Stimulated activated naive B cell treated with anti-CD40 and anti-IgM and Interleukin-4, amounts not matched to agents 10 μg/mL and 1 μg/mL and 100 μg/mL, for 72 hours (primary cell): ENCODE measurements at regions not wholly inside any gene's neighbourhood (a gene's known extent, or its start where the extent isn't known, plus 50 kb on each side); places are given as distances from the start of the nearest gene placed in this dataset.
A peak's percentile ranks its signal among the peaks of the same experiment; 100 is the strongest.

Experiments used
- ATAC-seq, 2 donors: fragments of 150-1000 bp; cut with Tn5 transposase; replicated peaks; 2 replicates each; pipeline ENCODE4 v1.10.0; 2021; ENCODE audit warnings: moderate library complexity in 1 of 2
- DNase-seq: peaks from one replicate; pipeline ENCODE4 v3.0.0; 2021
- H3K27ac Mint-ChIP-seq: one replicate; pipeline ENCODE4 v1.8.0; 2022; ENCODE audit warnings: mild to moderate bottlenecking, mixed read lengths
- H3K27me3 Mint-ChIP-seq, 2 donors: one replicate each; pipeline ENCODE4 v1.8.0; 2022; ENCODE audit warnings: mixed read lengths in 2 of 2
- H3K36me3 Mint-ChIP-seq, 2 donors: one replicate each; pipeline ENCODE4 v1.8.0; 2022; ENCODE audit warnings: mixed read lengths in 2 of 2, mild to moderate bottlenecking in 1 of 2
- H3K4me1 Mint-ChIP-seq, 2 donors: one replicate each; pipeline ENCODE4 v1.8.0; 2022; ENCODE audit warnings: mixed read lengths in 2 of 2, mild to moderate bottlenecking in 1 of 2
- H3K4me3 Mint-ChIP-seq, 2 donors: one replicate each; pipeline ENCODE4 v1.8.0; 2022; ENCODE audit warnings: mild to moderate bottlenecking in 2 of 2, mixed read lengths in 2 of 2, moderate library complexity in 1 of 2
- H3K9me3 Mint-ChIP-seq, 2 donors: one replicate each; pipeline ENCODE4 v1.8.0; 2022; ENCODE audit warnings: mixed read lengths in 2 of 2, mild to moderate bottlenecking in 1 of 2

DNA sequence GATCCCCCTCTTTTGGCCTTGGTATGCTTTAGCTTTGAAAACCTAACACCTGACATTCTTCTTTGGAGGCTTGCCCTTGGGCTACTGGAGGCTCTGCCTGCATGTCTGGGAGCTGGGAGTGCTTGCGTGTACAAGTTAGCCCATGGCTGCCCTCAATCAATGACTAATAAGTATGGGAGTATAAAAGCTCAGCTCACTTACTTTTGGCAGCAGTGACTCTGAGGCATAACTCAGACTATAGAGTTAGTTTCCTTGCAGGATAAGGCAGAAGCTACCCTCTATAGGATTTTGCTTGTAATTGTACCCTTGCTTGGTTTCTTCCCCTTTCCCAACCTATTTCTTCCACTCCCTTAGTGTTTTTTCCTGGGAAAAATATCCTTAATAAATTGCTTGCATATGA, 247.9 kb downstream of the PPP1R2C start:
- no peaks in the 10 kb centered on the region for H3K4me1 Mint-ChIP-seq
- H3K4me3 Mint-ChIP-seq = no peak overlapping the region
- H3K27me3 Mint-ChIP-seq = no peaks in the 10 kb centered on the region
- H3K27ac Mint-ChIP-seq = no peak overlapping the region
- no peaks in the 10 kb centered on the region for H3K9me3 Mint-ChIP-seq
- no peaks in the 10 kb centered on the region for H3K36me3 Mint-ChIP-seq
- ATAC-seq (no peak), DNase-seq (no peak)

GRCh38 chrX:42524379-42524778, 253.6 kb downstream of the PPP1R2C start:
- Mint-ChIP-seq H3K9me3 (no peaks in the 10 kb centered on the region), H3K4me1 (no peaks in the 10 kb centered on the region), H3K27me3 (no peaks in the 10 kb centered on the region), H3K36me3 (no peaks in the 10 kb centered on the region), H3K27ac (no peak overlapping the region), H3K4me3 (no peak overlapping the region)
- no peak for DNase-seq
- no peak for ATAC-seq

- Mint-ChIP-seq H3K27ac (no peak overlapping the region), H3K4me1 (no peaks in the 10 kb centered on the region), H3K36me3 (no peaks in the 10 kb centered on the region), H3K9me3 (no peaks in the 10 kb centered on the region), H3K27me3 (no peaks in the 10 kb centered on the region), H3K4me3 (no peak overlapping the region)
- DNase-seq (no peak), ATAC-seq (no peak)
Measured at GRCh38 chrX:42519666-42520231, 258.2 kb downstream of the PPP1R2C start.

GRCh38 chrX:42515939-42516338, 262.0 kb downstream of the PPP1R2C start:
- Mint-ChIP-seq H3K4me3 (no peak overlapping the region), H3K4me1 (no peaks in the 10 kb centered on the region), H3K27ac (no peak overlapping the region), H3K9me3 (peaks cover 0 to 2% of the 10 kb centered on the region in 2 donors), H3K27me3 (no peaks in the 10 kb centered on the region), H3K36me3 (no peaks in the 10 kb centered on the region)
- no peak for ATAC-seq
- no peak for DNase-seq

- H3K27ac Mint-ChIP-seq = no peak overlapping the region
- peaks cover 6 to 8% of the 10 kb centered on the region in 2 donors for H3K36me3 Mint-ChIP-seq
- no peak overlapping the region for H3K4me3 Mint-ChIP-seq
- peaks cover 2 to 10% of the 10 kb centered on the region in 2 donors for H3K4me1 Mint-ChIP-seq
- ATAC-seq (no peak), DNase-seq (no peak)
- peaks cover 0 to 4% of the 10 kb centered on the region in 2 donors for H3K27me3 Mint-ChIP-seq
- peaks cover 11 to 15% of the 10 kb centered on the region in 2 donors for H3K9me3 Mint-ChIP-seq
Measured at GRCh38 chrX:42505016-42505415, 272.9 kb downstream of the PPP1R2C start.

- H3K9me3 Mint-ChIP-seq = no peaks in the 10 kb centered on the region
- H3K27ac Mint-ChIP-seq = no peak overlapping the region
- peaks cover 0 to 5% of the 10 kb centered on the region in 2 donors for H3K27me3 Mint-ChIP-seq
- peaks cover 3 to 25% of the 10 kb centered on the region in 2 donors for H3K4me1 Mint-ChIP-seq
- no peak overlapping the region for H3K4me3 Mint-ChIP-seq
- DNase-seq (no peak), ATAC-seq (peak in 1 of 2 donors; percentile 16)
- peaks cover 0 to 1% of the 10 kb centered on the region in 2 donors for H3K36me3 Mint-ChIP-seq
Measured at GRCh38 chrX:42499620-42500019, 278.3 kb downstream of the PPP1R2C start.

DNA sequence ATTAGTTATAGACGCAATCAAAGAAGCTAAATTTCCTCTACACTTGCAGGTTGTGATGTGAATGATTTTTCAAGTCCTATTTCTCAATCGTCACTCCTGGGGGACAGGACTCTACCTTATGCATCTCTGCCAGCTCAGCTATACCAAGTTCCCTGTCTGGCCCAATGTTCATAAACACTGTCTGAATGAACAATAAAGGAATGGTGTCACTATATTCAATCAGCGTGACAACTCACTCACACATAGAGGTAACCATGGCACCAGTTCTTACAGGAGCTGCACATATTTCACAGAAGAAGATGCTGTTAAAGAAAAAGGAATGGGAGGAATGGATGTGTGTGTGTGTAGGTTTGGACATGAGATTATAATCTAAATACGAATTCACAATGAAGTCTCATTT, 280.6 kb downstream of the PPP1R2C start:
- DNase-seq = no peak
- Mint-ChIP-seq H3K9me3 (no peaks in the 10 kb centered on the region), H3K4me1 (peaks cover 8 to 26% of the 10 kb centered on the region in 2 donors), H3K27ac (no peak overlapping the region), H3K36me3 (peaks cover 0 to 1% of the 10 kb centered on the region in 2 donors), H3K4me3 (no peak overlapping the region), H3K27me3 (peaks cover 0 to 8% of the 10 kb centered on the region in 2 donors)
- no peak for ATAC-seq

DNA sequence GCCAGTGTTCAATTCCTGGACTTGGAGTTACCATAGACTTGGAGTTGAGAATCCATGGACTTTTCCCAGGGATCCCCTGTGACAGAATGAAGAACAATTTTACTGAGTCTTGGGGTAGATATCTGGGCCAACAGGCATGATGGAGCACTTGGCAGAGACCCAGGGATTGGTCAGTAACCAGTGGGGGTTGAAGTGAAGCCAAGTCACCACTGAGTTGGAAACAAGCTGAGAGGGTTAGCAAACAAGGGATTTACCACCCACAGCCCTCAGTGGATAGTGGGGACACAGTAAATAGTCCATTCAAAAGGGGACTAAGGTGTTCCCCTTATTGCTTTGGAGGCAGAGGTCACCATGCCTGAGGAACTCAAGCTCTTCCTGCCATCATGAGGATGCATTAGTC, 281.7 kb downstream of the PPP1R2C start:
- H3K9me3 Mint-ChIP-seq = no peaks in the 10 kb centered on the region
- H3K4me1 Mint-ChIP-seq = peaks cover 14 to 32% of the 10 kb centered on the region in 2 donors
- peaks cover 0 to 1% of the 10 kb centered on the region in 2 donors for H3K36me3 Mint-ChIP-seq
- ATAC-seq = no peak
- no peak overlapping the region for H3K27ac Mint-ChIP-seq
- DNase-seq = no peak
- H3K27me3 Mint-ChIP-seq = peaks cover 0 to 4% of the 10 kb centered on the region in 2 donors
- no peak overlapping the region for H3K4me3 Mint-ChIP-seq

- Mint-ChIP-seq H3K36me3 (peaks cover 0 to 1% of the 10 kb centered on the region in 2 donors), H3K27me3 (peaks cover 0 to 4% of the 10 kb centered on the region in 2 donors), H3K9me3 (no peaks in the 10 kb centered on the region), H3K4me3 (no peak overlapping the region), H3K4me1 (peaks cover 18 to 38% of the 10 kb centered on the region in 2 donors), H3K27ac (no peak overlapping the region)
- ATAC-seq (no peak), DNase-seq (no peak)
Measured at GRCh38 chrX:42495139-42495538, 282.8 kb downstream of the PPP1R2C start.

DNA sequence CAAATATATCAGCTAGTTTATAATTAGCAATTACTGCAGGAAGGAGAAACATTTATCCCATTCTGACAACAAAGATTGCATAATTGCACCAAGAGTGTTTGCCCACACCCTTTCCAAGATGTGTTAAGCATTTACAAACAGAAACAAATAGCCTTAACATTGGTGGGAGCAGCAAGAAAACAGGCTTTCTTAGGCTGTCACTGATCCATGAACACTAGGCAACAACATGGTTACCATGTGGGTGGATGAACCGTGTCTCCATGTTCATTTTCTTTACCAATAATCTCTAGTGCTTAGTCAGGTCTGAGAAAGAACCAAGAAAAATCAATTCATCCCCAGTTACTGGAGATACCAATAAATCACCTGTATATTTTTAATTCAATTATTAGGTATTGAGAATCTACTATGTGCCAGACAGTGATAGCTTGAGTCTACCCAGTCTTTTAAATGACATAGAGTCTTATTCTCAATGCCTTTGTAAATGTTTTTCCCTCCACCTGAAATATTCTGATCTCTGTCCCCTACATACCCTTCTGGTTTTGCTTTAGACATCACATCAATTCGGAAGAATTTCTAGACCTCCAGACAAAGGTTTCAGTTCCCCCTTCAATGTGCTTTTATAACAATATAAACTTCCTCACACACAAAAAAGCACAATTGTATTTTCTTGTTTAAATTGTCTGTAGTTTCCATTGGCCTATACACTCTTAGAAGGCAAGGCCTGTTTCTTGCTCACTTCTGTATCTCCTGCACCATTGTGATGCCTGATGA, 286.6 kb downstream of the PPP1R2C start:
- H3K27ac Mint-ChIP-seq = peak overlapping the region; percentile 57
- H3K27me3 Mint-ChIP-seq = peaks cover 0 to 4% of the 10 kb centered on the region in 2 donors
- H3K9me3 Mint-ChIP-seq = no peaks in the 10 kb centered on the region
- H3K36me3 Mint-ChIP-seq = peaks cover 0 to 1% of the 10 kb centered on the region in 2 donors
- peaks cover 16 to 37% of the 10 kb centered on the region in 2 donors for H3K4me1 Mint-ChIP-seq
- ATAC-seq = peak; percentile 91 to 92
- peak; percentile 12 for DNase-seq
- H3K4me3 Mint-ChIP-seq = peak overlapping the region; percentile 0 to 23

- Mint-ChIP-seq H3K4me3 (no peak overlapping the region), H3K27ac (no peak overlapping the region), H3K27me3 (peaks cover 0 to 4% of the 10 kb centered on the region in 2 donors), H3K4me1 (peaks cover 16 to 37% of the 10 kb centered on the region in 2 donors), H3K9me3 (no peaks in the 10 kb centered on the region), H3K36me3 (no peaks in the 10 kb centered on the region)
- DNase-seq = no peak
- no peak for ATAC-seq
Measured at GRCh38 chrX:42490111-42490510, 287.9 kb downstream of the PPP1R2C start.

DNA sequence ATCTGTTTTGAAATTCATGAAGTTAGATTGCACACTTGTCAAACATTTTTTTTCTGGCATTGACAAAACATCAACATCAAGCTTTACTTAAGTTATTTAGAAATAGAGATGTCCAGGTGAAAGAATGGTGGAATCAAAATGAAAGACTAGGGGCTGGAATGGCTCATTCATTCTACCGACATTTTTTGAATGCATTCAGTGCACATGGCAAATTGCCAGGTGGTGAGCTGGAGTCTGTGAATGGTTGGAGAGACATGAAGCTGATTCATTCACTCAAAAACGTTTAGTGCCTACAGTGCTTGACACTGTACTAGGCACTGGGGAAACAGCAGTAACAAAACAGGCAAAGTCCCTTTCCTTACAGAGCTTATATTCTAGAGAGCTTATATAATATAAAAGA, 292.4 kb downstream of the PPP1R2C start:
- Mint-ChIP-seq H3K9me3 (peaks cover 3 to 4% of the 10 kb centered on the region in 2 donors), H3K4me3 (no peak overlapping the region), H3K4me1 (peaks cover 9 to 47% of the 10 kb centered on the region in 2 donors), H3K27me3 (peaks cover 0 to 4% of the 10 kb centered on the region in 2 donors), H3K36me3 (peaks cover 0 to 5% of the 10 kb centered on the region in 2 donors), H3K27ac (no peak overlapping the region)
- no peak for ATAC-seq
- DNase-seq = no peak

- H3K27ac Mint-ChIP-seq = no peak overlapping the region
- H3K36me3 Mint-ChIP-seq = peaks cover 0 to 5% of the 10 kb centered on the region in 2 donors
- ATAC-seq = peak; percentile 61 to 72
- peaks cover 0 to 4% of the 10 kb centered on the region in 2 donors for H3K27me3 Mint-ChIP-seq
- H3K4me1 Mint-ChIP-seq = peaks cover 7 to 38% of the 10 kb centered on the region in 2 donors
- no peak for DNase-seq
- no peak overlapping the region for H3K4me3 Mint-ChIP-seq
- peaks cover 3 to 4% of the 10 kb centered on the region in 2 donors for H3K9me3 Mint-ChIP-seq
Measured at GRCh38 chrX:42484233-42484632, 293.7 kb downstream of the PPP1R2C start.

- ATAC-seq = no peak
- H3K27ac Mint-ChIP-seq = no peak overlapping the region
- H3K9me3 Mint-ChIP-seq = no peaks in the 10 kb centered on the region
- peaks cover 6 to 14% of the 10 kb centered on the region in 2 donors for H3K4me1 Mint-ChIP-seq
- no peaks in the 10 kb centered on the region for H3K36me3 Mint-ChIP-seq
- H3K27me3 Mint-ChIP-seq = peaks cover 0 to 5% of the 10 kb centered on the region in 2 donors
- no peak for DNase-seq
- no peak overlapping the region for H3K4me3 Mint-ChIP-seq
Measured at GRCh38 chrX:42477396-42477795, 300.6 kb downstream of the PPP1R2C start.

GRCh38 chrX:42472727-42473126, 305.2 kb downstream of the PPP1R2C start:
- Mint-ChIP-seq H3K4me3 (no peak overlapping the region), H3K27ac (no peak overlapping the region), H3K9me3 (no peaks in the 10 kb centered on the region), H3K4me1 (peaks cover under 1 to 8% of the 10 kb centered on the region in 2 donors), H3K36me3 (no peaks in the 10 kb centered on the region), H3K27me3 (peaks cover 0 to 5% of the 10 kb centered on the region in 2 donors)
- DNase-seq (no peak), ATAC-seq (no peak)
